ENCODE measurements at regions not wholly inside any gene's neighbourhood (a gene's known extent, or its start where the extent isn't known, plus 50 kb on each side); places are given as distances from the start of the nearest gene placed in this dataset.

GRCh38 chr7:22566176-22566575 lies 66.2 kb upstream of the STEAP1B start:
- TF ChIP-seq CTCF (conservative IDR thresholded peaks at IDR 0.05): no peak
- TF ChIP-seq EZH2 (IDR thresholded peaks at IDR 0.05; ENCODE audit: low read depth): no peak
